Colonic mucosa (tissue), 4 donors: ENCODE measurements at regions not wholly inside any gene's neighbourhood (a gene's known extent, or its start where the extent isn't known, plus 50 kb on each side); places are given as distances from the start of the nearest gene placed in this dataset.

Experiments used
- DNase-seq: peaks from one replicate; pipeline ENCODE4 v3.0.0-alpha.2; 2020
- H3K27ac ChIP-seq: fragments of 200-600 bp; one replicate; pipeline ENCODE4 v1.8.0; 2021
- H3K27me3 ChIP-seq: fragments of 200-600 bp; one replicate; pipeline ENCODE4 v1.8.0; 2021
- H3K36me3 ChIP-seq: fragments of 200-600 bp; one replicate; pipeline ENCODE4 v1.8.0; 2021
- H3K4me1 ChIP-seq: fragments of 200-600 bp; one replicate; pipeline ENCODE4 v1.8.0; 2021; ENCODE audit warnings: mild to moderate bottlenecking
- H3K4me3 ChIP-seq: fragments of 200-600 bp; one replicate; pipeline ENCODE4 v1.8.0; 2021
- H3K9ac ChIP-seq, 2 donors: one replicate each; pipeline ENCODE4 v1.7.0; 2013; ENCODE audit warnings: control low read depth in 2 of 2, low read depth in 2 of 2, low read length in 2 of 2
- H3K9me3 ChIP-seq: fragments of 200-600 bp; one replicate; pipeline ENCODE4 v1.8.0; 2021
- CTCF ChIP-seq: fragments of 200-600 bp; IDR thresholded peaks from one replicate; pipeline ENCODE4 v1.8.0; 2022; ENCODE audit warnings: antibody characterized with exemption, mild to moderate bottlenecking
- intact Hi-C: fragments of 100-400 bp; cut with DNase I; formaldehyde crosslinking; loops from one replicate; pipeline ENCODE4 v1.14.1; 2022
- donor health status: healthy.
- donor health status: DM: no; HTN: no; CAD: no.
- donor health status: DM: no; HTN: no; CAD: no.

GRCh38 chr4:27101126-27101525 lies 240.5 kb downstream of the STIM2 start:
- H3K4me3 ChIP-seq = no peak overlapping the region
- TF ChIP-seq CTCF = no peak
- no peak for DNase-seq
- H3K9ac ChIP-seq = no peak overlapping the region
- intact Hi-C loops = no loop called here
- no peaks in the 10 kb centered on the region for H3K4me1 ChIP-seq
- H3K27me3 ChIP-seq = no peaks in the 10 kb centered on the region
- no peaks in the 10 kb centered on the region for H3K36me3 ChIP-seq
- no peaks in the 10 kb centered on the region for H3K9me3 ChIP-seq
- H3K27ac ChIP-seq = no peak overlapping the region

DNA sequence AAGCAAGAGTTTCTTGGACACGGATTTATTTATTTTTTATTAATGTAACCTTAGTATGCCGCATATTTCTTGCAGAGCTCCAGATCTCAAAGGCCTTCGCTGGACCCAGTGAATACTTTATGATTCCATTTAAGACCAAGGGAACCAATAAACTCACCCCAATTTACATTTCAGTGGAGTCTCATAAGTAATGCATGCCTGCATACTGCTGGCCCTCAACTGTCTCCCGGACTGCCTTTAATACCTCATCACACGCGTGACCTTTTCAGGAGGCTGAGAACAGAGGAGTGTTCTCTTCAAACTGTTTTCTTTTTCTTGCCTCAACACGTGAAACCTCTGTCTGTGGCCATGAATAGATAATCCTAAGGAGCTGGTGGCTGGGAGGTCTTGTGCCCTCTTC lies 240.9 kb downstream of the STIM2 start:
- DNase-seq = no peak
- Histone ChIP-seq H3K9ac (no peak overlapping the region), H3K36me3 (no peaks in the 10 kb centered on the region), H3K4me1 (no peaks in the 10 kb centered on the region), H3K27me3 (no peaks in the 10 kb centered on the region), H3K9me3 (no peaks in the 10 kb centered on the region), H3K4me3 (no peak overlapping the region), H3K27ac (no peak overlapping the region)
- intact Hi-C loops = no loop called here
- TF ChIP-seq CTCF = no peak

- H3K9me3 ChIP-seq = no peaks in the 10 kb centered on the region
- no peaks in the 10 kb centered on the region for H3K36me3 ChIP-seq
- DNase-seq = no peak
- H3K27me3 ChIP-seq = no peaks in the 10 kb centered on the region
- intact Hi-C loops = no loop called here
- no peak for TF ChIP-seq CTCF
- H3K4me3 ChIP-seq = no peak overlapping the region
- no peaks in the 10 kb centered on the region for H3K4me1 ChIP-seq
- H3K27ac ChIP-seq = no peak overlapping the region
- no peak overlapping the region for H3K9ac ChIP-seq
Measured at GRCh38 chr4:27111627-27112026, 251.0 kb downstream of the STIM2 start.

DNA sequence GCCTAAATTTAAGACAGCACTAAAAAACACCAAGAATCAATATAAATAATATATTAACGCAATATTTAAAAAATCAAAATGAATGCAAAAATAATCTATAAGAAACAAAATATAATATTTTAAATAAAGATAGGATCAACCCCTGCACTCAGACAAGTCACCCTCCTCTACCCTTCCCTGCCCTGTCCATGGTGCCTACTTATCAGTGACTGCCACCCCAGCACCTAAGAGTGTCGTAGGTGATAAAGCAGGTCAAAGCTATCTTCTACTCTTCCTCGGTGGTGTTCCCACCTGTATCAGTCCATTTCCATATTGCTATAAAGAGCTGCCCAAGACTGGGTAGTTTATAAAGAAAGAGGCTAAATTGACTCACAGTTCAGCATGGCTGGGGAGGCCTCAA lies 251.9 kb downstream of the STIM2 start:
- Histone ChIP-seq H3K4me3 (no peak overlapping the region), H3K9ac (no peak overlapping the region), H3K27me3 (no peaks in the 10 kb centered on the region), H3K27ac (no peak overlapping the region), H3K4me1 (no peaks in the 10 kb centered on the region), H3K9me3 (no peaks in the 10 kb centered on the region), H3K36me3 (no peaks in the 10 kb centered on the region)
- DNase-seq = no peak
- no peak for TF ChIP-seq CTCF
- intact Hi-C loops = no loop called here

- Histone ChIP-seq H3K36me3 (no peaks in the 10 kb centered on the region), H3K27ac (no peak overlapping the region), H3K9me3 (no peaks in the 10 kb centered on the region), H3K4me3 (no peak overlapping the region), H3K9ac (no peak overlapping the region), H3K4me1 (no peaks in the 10 kb centered on the region), H3K27me3 (no peaks in the 10 kb centered on the region)
- DNase-seq = no peak
- intact Hi-C loops = no loop called here
- no peak for TF ChIP-seq CTCF
Measured at GRCh38 chr4:27115221-27115620, 254.6 kb downstream of the STIM2 start.

DNA sequence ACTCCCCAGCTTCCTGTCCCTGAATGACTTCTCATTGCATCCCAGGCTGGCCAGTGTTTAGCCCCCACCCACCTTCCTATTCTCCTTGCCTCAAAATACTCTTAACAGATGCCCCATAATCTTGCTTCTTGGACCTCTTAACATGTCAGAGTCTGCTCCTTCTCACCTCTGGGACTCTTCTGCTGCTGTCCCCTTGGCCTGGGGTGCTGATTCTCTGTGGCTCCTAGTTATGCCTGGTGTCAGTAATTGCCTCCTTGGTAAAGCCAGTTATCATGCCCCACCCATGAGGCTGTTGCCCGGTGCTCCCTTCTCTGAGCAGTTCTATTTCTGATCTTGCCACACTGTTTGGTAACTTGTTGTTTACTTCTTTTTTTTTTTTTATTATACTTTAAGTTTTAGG lies 256.8 kb downstream of the STIM2 start:
- TF ChIP-seq CTCF = no peak
- Histone ChIP-seq H3K27ac (no peak overlapping the region), H3K4me3 (no peak overlapping the region), H3K27me3 (no peaks in the 10 kb centered on the region), H3K9me3 (no peaks in the 10 kb centered on the region), H3K4me1 (no peaks in the 10 kb centered on the region), H3K36me3 (no peaks in the 10 kb centered on the region), H3K9ac (no peak overlapping the region)
- intact Hi-C loops = no loop called here
- DNase-seq = no peak
